Neural crest cell (in vitro differentiated cells): ENCODE measurements at regions not wholly inside any gene's neighbourhood (a gene's known extent, or its start where the extent isn't known, plus 50 kb on each side); places are given as distances from the start of the nearest gene placed in this dataset.

Experiments used
- DNase-seq: peaks from one replicate; pipeline ENCODE4 v3.0.0; 2021; ENCODE audit warnings: low read depth, mixed read lengths, low spot score
- H3K27ac Mint-ChIP-seq: one replicate; pipeline ENCODE4 v1.8.0; 2021; ENCODE audit warnings: mild to moderate bottlenecking, mixed read lengths; ENCODE audit not compliant: unreplicated experiment
- H3K27me3 Mint-ChIP-seq: 2 replicates; pipeline ENCODE4 v1.8.0; 2021; ENCODE audit warnings: low read depth, mild to moderate bottlenecking, mixed read lengths
- H3K36me3 Mint-ChIP-seq: 2 replicates; pipeline ENCODE4 v1.8.0; 2021; ENCODE audit warnings: low read depth, mild to moderate bottlenecking, mixed read lengths
- H3K4me1 Mint-ChIP-seq: 2 replicates; pipeline ENCODE4 v1.8.0; 2021; ENCODE audit warnings: mixed read lengths
- H3K4me3 Mint-ChIP-seq: one replicate; pipeline ENCODE4 v1.8.0; 2021; ENCODE audit warnings: mild to moderate bottlenecking, mixed read lengths
- H3K9me3 Mint-ChIP-seq: 2 replicates; pipeline ENCODE4 v1.8.0; 2021; ENCODE audit warnings: mixed read lengths
- TF ChIP-seq, protein P1 (sequence below): fragments of 200-600 bp; sonication (generic); conservative IDR thresholded peaks from 2 replicates; pipeline ENCODE4 v1.5.0; 2021; ENCODE audit warnings: antibody characterized with exemption, mild to moderate bottlenecking

- TF ChIP-seq, protein P1, sequence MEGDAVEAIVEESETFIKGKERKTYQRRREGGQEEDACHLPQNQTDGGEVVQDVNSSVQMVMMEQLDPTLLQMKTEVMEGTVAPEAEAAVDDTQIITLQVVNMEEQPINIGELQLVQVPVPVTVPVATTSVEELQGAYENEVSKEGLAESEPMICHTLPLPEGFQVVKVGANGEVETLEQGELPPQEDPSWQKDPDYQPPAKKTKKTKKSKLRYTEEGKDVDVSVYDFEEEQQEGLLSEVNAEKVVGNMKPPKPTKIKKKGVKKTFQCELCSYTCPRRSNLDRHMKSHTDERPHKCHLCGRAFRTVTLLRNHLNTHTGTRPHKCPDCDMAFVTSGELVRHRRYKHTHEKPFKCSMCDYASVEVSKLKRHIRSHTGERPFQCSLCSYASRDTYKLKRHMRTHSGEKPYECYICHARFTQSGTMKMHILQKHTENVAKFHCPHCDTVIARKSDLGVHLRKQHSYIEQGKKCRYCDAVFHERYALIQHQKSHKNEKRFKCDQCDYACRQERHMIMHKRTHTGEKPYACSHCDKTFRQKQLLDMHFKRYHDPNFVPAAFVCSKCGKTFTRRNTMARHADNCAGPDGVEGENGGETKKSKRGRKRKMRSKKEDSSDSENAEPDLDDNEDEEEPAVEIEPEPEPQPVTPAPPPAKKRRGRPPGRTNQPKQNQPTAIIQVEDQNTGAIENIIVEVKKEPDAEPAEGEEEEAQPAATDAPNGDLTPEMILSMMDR: no peak
- Mint-ChIP-seq H3K27me3 (no peaks in the 10 kb centered on the region), H3K4me1 (no peaks in the 10 kb centered on the region), H3K4me3 (no peak overlapping the region), H3K9me3 (no peaks in the 10 kb centered on the region), H3K27ac (no peak overlapping the region), H3K36me3 (no peaks in the 10 kb centered on the region)
- DNase-seq: no peak
Observed at GRCh38 chr6:44715925-44716324, 328.4 kb downstream of the CDC5L start.

DNA sequence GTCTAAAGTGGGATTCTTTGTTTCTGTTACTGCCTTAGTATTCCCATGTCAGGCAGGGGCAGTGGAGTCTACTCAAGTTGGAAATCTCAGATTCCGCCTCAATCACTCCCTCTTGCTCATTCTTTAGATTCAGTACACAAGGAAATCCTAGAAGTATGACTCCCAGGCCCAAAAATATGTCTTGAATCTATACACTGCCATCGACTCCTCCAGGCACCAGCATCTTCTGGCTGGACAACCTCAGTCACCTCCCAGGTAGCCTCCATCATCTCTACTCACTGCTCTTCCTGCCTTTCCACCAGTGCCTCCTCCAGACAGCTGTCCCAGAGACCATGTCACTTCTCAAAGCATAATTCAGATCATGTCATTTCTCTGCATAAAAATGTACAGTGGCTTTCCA, 329.9 kb downstream of the CDC5L start:
- Mint-ChIP-seq H3K27me3 (no peaks in the 10 kb centered on the region), H3K27ac (no peak overlapping the region), H3K4me1 (no peaks in the 10 kb centered on the region), H3K9me3 (no peaks in the 10 kb centered on the region), H3K36me3 (no peaks in the 10 kb centered on the region), H3K4me3 (no peak overlapping the region)
- TF ChIP-seq, protein P1: no peak
- DNase-seq: no peak

DNA sequence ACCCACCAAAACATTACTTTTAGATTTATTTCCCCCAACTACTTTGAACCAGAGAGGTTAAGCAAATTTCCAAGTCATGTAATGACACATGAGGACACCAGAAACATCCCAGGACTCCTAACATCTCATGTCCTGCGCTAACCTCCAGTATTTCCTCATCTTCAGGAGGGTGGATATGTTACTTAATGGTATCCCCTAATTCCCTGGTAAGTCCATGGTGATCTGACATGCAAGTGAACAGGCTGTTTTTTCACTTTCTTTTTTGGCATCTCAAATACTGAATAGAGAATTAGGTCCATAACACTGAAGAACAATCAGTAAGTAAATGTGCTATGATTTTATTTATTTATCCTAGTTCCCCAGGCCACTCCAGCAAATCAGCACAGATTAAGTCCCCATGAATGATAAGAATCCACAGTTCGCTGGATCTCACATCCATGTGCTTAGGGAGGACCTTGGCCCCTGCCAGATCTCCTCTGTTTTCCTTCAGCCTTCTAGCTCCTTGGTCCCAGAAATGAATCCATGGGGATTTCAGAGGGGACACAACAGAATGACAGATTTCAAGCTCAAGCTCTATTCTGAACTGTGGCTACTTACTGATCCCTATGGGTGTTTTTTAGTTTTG, 334.6 kb downstream of the CDC5L start:
- Mint-ChIP-seq H3K36me3 (no peaks in the 10 kb centered on the region), H3K27ac (no peak overlapping the region), H3K4me1 (peaks cover 7% of the 10 kb centered on the region), H3K9me3 (no peaks in the 10 kb centered on the region), H3K4me3 (no peak overlapping the region), H3K27me3 (no peaks in the 10 kb centered on the region)
- no peak for DNase-seq
- TF ChIP-seq, protein P1: no peak

DNA sequence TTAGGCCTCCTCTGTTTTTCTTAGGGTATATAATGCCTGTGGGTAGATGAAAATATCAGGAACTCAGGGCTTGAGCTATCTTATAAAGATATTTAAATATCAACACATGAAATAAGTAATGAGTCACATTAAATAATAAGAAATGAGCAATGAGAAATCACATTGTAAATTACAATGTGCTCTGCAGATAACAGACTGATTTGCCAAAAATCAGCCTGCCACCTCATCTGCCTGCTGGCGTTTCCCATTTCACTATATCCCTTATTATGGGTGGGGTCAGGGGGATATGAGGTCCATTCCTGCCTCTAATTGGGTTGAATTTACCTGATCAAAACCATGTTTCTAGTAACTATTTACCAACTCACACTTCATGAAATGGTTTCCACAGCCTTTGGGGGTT, 335.2 kb downstream of the CDC5L start:
- DNase-seq: no peak
- no peak overlapping the region for H3K4me3 Mint-ChIP-seq
- H3K36me3 Mint-ChIP-seq: no peaks in the 10 kb centered on the region
- H3K27me3 Mint-ChIP-seq: no peaks in the 10 kb centered on the region
- H3K27ac Mint-ChIP-seq: no peak overlapping the region
- TF ChIP-seq, protein P1: no peak
- no peaks in the 10 kb centered on the region for H3K9me3 Mint-ChIP-seq
- H3K4me1 Mint-ChIP-seq: peaks cover 7% of the 10 kb centered on the region

GRCh38 chr6:44723439-44724197, 336.1 kb downstream of the CDC5L start:
- DNase-seq: no peak
- TF ChIP-seq, protein P1: no peak
- H3K36me3 Mint-ChIP-seq: no peaks in the 10 kb centered on the region
- peaks cover 7% of the 10 kb centered on the region for H3K4me1 Mint-ChIP-seq
- H3K9me3 Mint-ChIP-seq: no peaks in the 10 kb centered on the region
- H3K27ac Mint-ChIP-seq: no peak overlapping the region
- no peaks in the 10 kb centered on the region for H3K27me3 Mint-ChIP-seq
- no peak overlapping the region for H3K4me3 Mint-ChIP-seq
